Hematopoietic multipotent progenitor cell treated with erythropoietin and hydrocortisone succinate and interleukin-3 and kit ligand, for 17 days (in vitro differentiated cells): ENCODE measurements at regions not wholly inside any gene's neighbourhood (a gene's known extent, or its start where the extent isn't known, plus 50 kb on each side); places are given as distances from the start of the nearest gene placed in this dataset.
"Not testable (repeated sequence)": the region's sequence is repeated elsewhere in the genome, so short reads cannot be mapped to it uniquely, and the experiment has no call there.

Experiments
- DNase-seq: peaks from one replicate; pipeline ENCODE4 v3.0.0-alpha.2; 2015; ENCODE audit warnings: low spot score

DNA sequence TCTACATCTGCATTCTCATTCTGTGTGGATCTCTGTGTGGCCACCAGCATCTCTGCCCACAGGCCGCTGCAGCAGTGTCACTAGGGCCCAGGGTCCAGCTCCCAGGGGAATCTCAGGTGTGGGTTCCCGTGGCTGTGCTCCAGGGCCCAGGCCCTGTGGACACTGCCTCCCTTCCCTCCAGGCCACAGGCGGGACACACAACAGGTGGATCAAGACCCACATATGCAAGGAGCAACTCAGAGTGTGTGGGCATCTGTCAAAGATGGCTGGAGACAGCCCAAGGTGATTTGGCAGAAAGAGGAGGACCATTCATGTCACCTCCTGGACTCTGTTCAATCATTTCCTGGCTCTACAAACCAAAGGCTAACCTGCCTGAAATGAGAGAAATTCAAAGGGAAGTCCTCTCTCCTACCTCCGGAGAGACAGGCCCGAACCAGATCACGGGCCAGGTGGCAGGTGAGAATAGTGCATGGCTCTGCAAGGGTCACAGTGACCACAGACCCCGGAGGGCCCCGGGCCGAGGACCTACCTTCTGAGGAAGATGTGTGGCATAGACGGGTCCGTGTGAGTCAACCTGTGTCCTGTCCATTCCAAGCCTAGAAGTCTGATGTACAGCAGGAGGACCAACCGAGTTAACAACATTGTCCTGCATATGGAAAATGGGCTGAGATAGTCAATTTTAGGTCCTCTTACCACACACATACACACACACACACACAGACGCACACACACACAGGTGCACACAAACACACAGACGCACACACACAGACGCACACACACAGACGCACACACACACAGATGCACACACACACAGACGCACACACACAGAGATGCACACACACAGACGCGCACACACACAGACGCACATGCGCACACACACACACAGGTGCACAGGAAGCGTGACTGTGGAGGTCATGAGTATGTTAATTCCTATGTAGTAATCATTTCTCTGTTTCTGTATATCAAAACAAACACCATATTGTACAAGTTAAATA lies 1068.5 kb downstream of the BRD1 start:
- DNase-seq, result no peak

DNA sequence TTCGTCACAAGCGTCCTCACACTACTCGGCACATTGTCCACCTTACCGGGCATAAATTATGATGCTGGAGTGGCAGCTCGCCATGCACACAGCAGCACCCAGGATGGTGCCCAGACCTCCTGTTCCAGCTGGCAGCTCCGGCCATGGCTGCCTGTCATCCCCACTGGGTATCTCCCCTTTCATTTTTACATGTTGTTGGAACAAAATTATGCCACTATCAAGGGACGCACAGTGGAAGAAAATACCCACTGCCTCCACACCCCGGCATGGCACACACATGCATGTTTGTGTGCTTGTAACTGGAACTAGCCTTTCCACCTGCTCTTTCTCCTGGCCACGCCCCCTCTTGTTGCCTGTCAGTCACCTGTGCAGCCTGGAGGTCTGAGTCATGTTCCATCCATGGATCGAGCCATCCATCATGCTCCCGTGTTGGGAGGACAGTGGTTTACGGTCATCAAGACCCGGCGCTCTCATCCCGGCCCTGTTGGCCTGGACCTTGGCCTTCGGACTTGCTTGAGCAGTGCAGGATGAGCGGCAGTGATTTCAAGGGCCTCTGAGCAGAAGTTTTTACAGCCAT lies 1069.6 kb downstream of the BRD1 start:
- DNase-seq, result no peak

DNA sequence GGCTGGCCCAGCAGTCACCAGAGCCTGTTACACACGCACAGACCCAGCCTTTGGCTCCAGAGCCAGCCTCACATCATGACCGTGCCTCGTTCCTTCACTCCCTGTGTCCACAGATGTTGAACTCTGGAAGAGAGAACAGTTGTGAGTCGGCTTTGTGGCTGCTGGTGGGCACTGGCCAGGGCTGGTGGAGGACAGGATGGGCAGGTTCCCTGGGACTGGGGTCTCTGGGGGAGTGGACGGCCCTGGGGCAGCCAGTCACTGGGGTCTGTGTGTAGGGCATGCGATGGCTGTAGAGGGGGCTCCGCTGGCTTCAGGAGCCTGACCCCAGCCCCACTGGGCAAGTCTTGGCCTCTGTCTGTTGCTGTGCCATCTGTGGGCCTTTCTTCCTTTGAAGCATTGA lies 1070.1 kb downstream of the BRD1 start:
- DNase-seq, result no peak

DNA sequence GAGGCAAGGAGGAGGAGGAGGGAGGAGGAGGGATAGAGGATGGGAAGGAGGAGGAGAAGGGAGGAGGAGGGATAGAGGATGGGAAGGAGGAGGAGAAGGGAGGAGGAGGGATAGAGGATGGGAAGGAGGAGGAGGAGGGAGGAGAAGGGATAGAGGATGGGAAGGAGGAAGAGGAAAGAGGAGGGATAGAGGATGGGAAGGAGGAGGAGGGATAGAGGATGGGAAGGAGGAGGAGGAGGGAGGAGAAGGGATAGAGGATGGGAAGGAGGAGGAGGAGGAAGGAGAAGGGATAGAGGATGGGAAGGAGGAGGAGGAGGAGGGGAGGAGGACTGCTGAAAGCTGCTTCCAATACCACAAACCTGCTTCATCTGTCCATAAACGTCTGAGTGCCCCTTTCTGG lies 1070.5 kb downstream of the BRD1 start:
- DNase-seq, result not testable (repeated sequence)

DNA sequence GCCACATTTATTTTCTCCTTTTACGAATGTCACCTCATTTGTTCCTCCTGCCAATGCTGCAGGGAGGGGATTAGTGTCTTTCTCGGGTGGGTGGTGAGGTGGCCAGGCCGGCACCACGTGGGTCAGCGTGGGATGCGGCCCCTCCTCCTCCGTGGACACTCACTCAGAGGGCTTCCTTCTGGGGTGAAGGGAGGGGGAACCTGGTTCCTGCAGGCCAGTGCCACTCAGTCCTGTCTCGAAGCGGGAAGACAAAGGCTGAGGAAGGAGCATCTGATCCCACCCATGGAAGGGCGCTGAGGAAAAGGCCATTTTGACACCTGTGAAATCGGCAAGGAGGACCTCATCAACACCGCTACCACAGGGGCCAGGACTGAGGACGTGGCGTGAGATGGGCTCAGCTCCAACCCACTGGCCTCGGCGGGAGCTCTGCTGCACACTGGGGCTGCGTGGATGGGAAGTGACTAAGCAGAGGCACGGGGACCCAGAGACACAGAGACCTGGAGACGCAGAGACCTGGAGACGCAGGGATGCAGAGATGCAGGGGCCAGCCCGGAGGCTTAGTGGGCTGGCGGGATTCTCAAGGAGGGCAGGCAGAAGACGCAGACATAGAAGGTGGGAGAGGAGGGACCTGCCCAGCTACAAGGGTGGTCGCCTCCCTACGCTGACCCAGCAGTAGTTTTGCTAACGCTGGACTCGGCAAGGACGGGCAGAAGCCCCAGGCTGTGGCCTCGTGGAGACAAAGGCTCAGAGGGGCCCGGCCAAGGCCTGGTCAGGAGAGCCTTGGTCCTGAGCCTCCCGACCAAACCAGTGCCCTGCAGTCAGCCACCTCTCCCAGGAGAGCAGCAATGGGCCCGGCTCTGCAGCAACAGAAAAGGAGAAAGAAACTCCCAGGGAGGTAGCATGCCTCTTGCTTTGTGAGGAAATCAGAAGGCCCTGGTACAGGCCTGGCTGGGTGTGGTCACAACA lies 1071.2 kb downstream of the BRD1 start:
- no peak for DNase-seq

DNA sequence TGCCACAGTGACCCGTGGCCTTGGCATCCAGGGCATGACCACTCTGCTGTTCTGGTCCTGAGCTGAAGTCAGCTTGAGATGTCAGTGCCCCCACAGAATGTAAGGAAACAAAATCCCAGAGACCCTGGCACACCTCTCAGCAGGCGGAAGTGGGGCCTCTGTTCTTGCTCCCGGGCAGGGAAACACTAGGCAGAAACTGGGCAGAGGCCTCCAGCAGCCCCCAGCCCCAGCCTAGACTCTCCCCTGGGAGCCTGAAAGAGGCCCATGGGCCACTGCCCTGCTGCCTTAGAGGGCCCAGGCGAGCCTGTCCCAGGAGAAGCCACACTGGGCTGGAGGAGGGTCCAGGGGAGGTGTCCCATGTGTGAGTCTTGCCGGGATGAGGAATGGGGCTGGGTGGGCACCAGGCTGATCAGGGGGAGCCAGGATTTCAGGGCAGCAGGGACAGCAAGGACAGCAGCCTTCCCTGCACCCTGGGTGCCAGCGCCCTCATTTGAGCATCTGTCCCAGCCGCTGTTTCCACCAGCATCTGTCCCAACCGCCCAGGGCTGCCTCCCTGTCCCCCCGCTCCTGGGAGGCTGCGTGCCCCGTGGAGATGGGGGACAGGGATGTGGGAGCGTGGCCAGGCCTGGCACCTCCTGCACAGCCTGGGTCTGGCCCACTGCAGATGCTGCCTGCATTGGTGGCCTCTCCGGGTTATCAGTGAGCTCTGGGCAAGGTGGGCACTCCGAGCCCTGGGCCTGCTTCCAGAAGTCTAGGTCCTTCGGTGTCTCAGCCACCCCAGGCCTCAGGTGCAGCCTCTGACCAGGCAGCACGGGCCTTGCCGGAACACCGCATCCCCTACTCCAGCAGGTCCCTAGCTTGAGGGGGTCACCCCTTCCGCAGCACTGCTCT lies 1072.4 kb downstream of the BRD1 start:
- no peak for DNase-seq

DNA sequence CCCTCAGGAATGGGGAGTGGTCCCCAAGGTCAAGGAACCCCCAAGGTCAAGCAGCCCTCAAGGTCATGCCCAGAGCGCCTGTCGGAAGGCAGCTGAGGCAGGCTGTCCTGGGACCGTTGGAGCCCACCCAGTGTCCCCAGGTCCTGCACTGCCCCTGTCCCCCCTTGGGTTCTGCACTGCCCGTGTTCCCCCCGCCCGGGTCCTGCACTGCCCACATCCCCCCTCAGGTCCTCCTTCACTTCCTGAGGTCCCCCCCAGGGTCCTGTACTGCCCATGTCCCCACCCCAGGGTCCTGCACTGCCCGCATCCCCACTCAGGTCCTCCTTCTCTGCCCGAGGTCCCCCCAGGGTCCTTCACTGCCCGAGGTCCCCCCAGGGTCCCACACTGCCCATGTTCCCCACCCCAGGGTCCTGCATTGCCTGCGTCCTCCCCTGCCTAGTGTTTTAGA lies 1073.0 kb downstream of the BRD1 start:
- DNase-seq, result no peak

DNA sequence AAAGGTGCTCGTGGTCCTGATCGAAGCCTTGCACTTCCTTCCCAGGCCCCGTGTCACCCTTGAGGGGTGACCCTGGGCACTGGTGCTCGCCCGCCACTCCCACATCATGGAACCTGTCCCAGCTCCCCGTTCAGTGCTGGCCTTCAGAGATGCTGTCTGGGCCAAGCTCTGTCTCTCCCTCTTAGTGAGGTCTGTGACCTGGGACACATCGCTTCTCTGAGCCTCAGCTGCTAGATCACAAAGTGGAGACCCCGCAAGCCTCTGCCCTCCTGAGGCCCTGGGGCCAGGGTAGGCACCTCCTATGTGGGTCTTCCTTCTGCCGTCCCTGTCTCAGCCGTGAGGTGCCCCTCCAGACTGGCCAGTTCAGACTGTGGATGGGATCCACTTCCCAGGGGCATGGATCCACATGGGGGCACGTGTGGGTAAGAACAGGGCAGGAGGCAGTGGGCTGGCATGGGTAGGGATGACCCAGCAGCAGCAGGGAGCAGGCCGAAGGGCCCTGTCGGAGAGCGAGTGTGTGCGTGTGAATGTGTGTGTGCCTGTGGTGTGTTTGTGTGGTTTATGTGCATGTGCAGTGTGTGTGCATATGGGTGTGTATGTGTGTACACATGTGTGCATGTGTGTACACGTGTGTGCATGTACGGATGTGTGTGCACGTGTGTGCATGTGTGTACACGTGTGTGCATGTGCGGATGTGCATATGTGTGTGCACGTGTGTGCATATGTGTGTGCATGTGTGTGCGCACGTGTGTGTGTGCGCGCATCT lies 1073.7 kb downstream of the BRD1 start:
- DNase-seq, result no peak

DNA sequence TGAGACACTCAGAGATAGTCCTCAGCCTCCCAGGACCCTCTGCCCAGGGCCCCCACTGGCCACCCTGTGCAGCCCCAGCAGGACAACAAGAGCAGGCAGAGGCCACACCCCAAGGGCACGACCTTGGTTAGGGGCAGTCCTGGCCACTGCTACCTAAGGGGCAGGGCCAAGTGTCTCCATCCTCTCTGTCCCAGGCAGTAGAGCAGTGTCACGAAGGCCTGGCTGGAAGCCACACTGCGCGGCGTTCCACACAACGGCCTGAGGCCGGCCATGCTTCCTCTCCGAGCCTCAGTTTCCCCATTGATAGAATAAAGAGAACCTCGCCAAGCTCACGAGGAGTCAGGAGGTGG lies 1074.3 kb downstream of the BRD1 start:
- no peak for DNase-seq

DNA sequence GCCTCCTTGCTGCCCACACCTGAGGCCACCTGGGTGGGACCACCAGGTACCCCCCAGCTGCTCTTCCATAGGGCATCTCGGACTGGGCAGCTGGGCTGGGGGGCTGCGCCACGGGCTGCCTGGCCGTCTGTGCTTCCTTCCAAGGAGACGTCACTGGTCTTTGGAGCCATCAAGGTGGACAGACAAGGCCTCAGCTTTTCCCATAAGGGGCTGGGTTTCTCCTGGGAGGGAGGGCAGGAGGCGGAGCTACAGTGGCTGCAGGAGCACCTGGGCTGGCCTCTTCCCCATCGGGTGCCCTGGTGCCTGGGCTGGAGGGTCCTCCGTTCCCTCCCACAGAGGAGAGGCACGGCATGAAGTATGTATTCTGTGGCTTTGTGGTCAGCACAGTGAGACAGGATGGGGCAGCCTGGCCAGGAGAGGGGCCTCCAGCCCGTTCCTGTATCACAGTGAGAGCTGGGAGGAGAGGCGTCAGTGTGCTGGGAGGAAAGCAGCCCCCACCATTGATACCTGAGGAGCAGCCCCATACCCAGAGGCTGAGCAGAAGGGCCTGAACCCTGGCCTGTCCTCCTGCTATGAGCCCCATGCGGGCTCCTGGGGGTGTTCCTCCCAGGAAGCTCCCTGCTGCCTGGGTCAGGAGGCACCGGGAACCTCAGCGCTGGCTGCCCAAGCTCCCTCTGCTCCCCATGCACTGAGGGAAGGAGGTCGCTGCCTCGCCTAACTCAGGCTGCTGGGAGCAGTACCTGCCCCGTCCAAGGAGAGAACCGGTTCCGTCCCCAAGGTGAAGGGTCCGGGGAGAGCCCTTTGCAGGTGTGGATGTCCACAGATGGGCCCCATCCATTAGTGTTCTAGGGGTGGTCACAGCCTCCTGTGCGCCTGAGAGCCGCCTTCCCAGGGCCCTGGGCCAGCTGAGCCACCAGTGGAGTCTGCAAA lies 1075.0 kb downstream of the BRD1 start:
- no peak for DNase-seq

DNA sequence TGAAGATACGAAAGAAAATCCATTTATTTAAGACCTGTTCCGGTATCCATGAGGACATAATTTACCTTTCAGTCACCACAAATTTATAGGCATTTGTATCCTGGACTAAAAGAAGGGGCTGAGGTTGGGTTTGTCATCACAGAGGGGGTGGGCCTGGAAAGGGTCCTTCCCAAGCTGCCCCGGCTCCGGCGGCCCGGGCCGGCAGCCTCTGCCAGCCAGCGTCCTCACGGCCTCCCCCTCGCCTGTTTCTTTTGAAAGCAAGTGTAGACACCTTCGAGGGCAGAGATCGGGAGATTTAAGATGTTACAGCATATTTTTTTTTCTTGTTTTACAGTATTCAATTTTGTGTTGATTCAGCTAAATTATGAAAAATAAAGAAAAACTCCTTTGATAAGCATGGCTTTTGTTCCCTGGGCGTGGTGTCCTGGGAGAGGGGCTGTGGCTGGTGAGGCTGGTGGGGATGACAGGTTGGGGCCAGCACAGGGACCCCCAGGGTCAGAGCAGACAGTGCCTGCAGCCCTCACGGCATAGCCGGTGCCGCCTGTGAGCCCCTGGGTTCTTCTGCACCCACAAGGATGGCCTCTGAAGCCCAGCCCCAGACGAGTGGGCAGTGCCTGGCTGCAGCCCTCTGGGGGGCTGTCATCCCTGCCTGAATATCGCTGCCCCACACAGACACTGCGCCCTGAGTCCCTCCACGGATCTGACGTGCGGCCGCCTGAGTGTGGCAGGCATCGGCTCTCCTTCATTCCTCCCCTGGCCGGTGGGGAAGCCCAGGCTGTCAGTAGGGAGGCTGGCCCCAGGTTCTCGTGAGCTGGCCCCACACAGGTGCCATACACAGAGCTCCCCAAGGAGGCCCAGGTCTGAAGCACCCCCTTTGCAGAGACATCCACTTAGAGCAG lies 1075.9 kb downstream of the BRD1 start:
- no peak for DNase-seq

DNA sequence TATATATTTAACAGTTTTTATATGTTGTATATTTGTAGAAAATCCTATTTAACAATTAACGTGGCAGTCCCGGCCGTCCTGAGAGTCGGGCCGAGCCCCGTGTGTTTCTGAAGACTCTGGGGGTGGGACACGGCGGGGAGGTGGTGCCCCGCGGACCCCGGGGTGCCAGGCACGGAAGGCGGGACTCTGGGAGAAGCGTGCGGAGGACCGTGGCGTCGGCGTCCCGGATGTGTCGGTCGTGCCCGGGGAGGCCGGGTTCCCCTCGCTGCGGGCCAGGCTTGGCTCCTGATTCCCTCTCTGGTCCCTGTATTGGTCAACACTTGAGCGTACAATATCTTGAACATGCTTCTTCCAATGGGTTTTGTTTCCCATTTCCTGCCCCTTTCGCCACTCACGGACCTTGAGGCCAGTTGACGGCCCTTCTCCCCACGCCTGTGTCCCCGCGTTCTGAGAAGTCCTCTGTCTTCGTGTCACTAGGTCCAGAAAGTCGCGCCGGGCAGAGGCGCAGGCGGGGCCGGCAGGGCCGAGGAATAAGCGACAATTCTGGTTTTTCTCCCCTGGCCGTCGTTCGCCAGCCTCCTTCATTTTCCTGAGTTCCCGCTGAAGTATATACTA lies 1076.7 kb downstream of the BRD1 start:
- DNase-seq, result no peak

DNA sequence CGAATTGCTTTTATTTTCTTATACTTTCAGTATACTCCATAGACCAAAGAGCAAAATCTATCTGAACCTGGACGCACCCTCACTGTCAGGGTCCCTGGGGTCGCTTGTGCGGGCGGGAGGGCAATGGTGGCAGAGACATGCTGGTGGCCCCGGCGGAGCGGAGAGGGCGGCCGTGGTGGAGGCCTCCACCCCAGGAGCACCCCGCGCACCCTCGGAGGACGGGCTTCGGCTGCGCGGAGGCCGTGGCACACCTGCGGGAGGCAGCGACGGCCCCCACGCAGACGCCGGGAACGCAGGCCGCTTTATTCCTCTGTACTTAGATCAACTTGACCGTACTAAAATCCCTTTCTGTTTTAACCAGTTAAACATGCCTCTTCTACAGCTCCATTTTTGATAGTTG lies 1077.4 kb downstream of the BRD1 start:
- DNase-seq, result no peak

DNA sequence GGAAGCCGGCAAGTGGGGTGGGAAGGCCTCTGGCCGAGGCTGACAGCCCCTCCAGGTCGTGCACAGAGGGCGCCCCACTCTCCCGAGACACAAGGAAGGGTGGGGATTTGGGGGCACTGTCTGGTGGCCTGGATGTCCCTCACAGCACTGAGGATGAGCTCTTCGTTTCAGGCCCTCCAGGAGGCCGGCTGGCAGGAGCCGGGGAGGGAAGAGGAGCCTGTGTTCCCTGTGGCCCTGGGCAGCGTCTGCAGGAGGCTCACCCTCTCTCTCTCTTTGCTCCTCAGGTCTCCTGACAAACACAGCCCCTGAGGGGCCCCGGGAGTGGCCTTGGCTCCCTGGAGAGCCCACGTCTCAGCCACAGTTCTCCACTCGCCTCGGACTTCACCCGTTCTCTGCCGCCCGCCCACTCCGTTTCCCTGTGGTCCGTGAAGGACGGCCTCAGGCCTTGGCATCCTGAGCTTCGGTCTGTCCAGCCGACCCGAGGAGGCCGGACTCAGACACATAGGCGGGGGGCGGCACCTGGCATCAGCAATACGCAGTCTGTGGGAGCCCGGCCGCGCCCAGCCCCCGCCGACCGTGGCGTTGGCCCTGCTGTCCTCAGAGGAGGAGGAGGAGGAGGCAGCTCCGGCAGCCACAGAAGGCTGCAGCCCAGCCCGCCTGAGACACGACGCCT lies 1078.0 kb downstream of the BRD1 start:
- no peak for DNase-seq

DNA sequence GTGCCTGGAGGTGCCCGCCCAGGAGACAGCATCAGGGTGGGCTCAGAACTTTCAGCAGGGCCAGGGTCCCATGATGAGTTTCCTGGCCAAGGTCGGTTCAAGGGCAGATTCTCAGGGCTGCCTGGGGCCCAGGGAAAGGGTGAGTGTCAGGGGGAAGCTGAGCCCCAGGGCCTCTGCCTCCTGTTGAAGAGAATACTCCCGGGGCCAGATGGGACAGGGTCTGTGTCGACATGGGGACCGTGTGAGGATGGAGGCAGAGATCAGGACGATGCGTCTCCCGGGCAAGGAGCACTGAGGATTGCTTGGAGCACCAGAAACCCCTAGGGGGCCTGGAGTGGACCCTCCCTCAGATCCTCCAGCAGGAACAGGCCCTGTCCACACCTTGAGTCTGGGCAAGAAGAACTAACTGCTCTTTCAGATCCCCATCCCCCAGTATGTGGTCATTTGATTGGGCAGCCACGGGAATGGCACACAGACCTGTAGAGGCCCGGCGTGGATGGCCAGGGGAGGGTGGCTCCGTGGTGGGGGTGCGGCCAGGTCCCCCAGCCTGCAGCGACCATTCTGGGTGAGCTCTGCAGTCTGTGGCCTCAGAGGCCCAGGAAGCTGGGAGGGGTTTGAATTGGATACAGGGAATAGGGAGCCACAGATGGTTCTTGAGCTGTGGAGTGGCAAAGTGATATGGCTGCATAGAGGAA lies 1078.7 kb downstream of the BRD1 start:
- DNase-seq, result no peak

DNA sequence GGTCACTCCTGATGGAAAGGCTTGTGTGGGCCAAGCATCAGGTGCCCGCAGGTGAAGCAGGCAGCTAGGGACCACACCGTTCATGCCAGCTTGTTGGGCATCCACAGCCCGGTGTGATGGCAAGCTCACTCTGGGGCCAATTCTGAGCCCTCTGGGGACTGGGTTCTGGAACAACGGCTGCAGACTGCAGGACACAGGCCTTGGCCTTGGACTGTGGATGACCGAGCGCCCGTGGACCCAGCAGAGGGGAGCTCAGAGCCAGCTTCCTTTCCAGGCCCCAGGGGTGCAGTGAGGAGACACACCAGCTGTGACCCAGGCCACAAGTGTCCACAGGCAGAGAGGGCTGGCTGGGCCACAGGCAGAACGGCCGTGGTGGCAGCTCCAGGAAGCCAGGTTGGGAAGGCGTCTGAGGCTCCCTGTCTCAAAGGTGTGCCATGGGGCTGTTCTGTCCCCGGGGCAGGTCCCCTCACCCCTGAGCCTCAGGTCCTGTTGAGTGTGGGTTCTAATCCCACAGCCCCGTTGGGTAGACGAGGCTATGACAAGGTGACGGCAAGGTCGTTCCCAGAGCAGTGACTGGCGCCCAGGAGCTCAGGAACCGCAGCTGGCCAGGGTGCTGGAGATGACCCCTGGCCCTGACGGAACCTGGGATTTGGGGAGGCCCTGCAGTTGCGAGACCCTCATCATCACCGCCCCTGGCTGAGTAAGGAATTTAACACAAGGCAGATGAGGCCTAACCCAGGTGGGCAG lies 1079.4 kb downstream of the BRD1 start:
- DNase-seq, result no peak
